Left colon (tissue), 2 donors: ENCODE measurements at regions not wholly inside any gene's neighbourhood (a gene's known extent, or its start where the extent isn't known, plus 50 kb on each side); places are given as distances from the start of the nearest gene placed in this dataset.
"Not testable (repeated sequence)": the region's sequence is repeated elsewhere in the genome, so short reads cannot be mapped to it uniquely, and the experiment has no call there.

ENCODE experiments used
- ATAC-seq: fragments of 200-7000 bp; cut with Tn5 transposase; one replicate; pipeline ENCODE4 v1.9.1; 2020; ENCODE audit warnings: mild to moderate bottlenecking, moderate library complexity
- DNase-seq, 2 donors: peaks; one replicate each; pipeline ENCODE4 v3.0.0-alpha.2; 2020
- intact Hi-C, 2 donors: fragments of 100-400 bp; cut with DNase I in 1 of 2; cut with micrococcal nuclease in 1 of 2; formaldehyde crosslinking; loops; one replicate each; pipeline versions ENCODE4 v1.11.2 to v1.14.0; 2022; cut with DNase I, micrococcal nuclease
- donor health status: DM: no; HTN: no; CAD: no.
- donor health status: DM: yes; HTN: yes; CAD: no.

DNA sequence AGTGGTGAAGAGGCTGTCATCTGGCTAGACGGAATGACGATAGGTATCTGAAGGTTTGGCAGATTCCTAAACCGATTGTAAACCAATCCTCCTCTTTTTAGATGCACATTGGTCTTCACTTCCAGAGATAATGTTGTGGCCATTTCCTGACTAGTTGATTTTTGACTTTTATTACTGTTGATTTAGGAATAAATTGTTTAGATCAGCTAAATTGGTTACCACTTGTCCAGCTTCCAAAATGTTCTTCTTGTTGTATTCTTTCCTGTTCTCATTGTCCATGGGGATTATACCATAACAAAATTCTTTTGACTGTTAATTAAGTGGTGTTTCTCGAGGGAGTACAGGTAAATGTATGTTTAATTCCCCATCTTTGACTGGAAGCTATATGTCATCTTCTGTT, 119.7 kb downstream of the MACROH2A1 start:
- DNase-seq (no peak), ATAC-seq (no peak)
- intact Hi-C loops = no loop called here

DNA sequence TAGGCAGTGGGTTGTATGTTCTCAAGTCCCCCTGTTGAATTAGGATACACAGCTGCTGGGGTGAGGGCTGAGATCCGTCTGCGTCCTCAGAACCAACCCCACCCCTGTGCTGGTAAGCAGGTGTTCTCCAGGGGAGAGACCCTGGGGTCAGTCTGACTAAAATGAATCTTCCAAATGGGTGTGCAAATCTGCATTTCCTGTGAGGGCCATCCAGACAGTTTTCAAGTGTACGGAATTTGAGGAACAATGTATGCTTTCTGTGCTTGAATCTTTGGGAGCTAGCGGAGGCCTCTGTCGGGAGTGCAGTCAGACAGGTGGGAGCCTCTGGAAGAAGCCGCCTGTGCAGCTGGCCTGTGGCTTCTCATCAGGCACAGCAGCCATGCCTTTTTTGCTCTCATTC, 122.9 kb downstream of the MACROH2A1 start:
- DNase-seq = no peak
- no peak for ATAC-seq

DNA sequence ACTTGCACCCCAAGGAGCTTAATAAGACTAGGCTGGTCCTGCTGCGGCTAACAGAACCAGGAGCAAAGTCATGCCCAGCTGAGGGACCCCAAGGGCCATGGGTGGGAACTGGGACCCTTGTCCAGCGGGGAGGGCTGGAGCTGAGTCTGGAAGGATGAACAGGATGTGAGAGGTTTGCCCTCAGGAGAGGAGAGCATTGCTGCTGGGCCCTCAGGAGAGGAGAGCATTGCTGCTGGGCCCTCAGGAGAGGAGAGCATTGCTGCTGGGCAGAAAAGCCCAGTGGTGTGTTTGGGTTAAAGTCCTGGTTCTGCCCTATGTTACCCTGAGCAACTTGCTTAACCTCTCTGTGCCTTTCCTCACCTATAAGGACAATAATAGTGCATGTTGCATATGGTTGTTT, 125.8 kb downstream of the MACROH2A1 start:
- no peak for ATAC-seq
- DNase-seq = no peak
- intact Hi-C loops = no loop called here

More for the DNA sequence above, 122.9 kb downstream of the MACROH2A1 start:
- intact Hi-C loops = no loop called here

DNA sequence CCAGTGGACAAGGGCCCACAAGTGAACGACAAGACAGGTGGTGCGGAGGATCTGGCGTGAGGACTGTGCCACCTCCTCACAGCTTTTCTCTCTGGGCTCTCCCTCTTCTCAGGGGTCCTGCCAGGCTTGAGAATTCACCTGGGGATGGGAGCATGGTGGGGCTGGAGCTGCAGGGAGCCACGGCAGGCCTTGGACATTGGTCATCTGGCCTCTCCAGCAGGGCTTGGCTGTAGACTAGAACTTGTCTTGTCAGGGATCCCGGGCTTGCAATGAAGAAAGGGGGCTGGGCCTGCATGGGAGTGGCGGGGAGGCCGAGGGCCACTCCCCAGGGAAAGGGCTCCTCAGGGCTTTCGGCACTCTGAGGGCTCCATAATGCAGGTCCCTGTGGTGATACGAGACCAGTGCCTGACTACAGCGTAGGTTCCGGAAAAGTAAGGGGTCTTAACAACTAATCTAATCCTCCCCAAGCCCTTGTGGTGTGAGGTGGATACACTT, 126.7 kb downstream of the MACROH2A1 start:
- no peak for ATAC-seq

DNA sequence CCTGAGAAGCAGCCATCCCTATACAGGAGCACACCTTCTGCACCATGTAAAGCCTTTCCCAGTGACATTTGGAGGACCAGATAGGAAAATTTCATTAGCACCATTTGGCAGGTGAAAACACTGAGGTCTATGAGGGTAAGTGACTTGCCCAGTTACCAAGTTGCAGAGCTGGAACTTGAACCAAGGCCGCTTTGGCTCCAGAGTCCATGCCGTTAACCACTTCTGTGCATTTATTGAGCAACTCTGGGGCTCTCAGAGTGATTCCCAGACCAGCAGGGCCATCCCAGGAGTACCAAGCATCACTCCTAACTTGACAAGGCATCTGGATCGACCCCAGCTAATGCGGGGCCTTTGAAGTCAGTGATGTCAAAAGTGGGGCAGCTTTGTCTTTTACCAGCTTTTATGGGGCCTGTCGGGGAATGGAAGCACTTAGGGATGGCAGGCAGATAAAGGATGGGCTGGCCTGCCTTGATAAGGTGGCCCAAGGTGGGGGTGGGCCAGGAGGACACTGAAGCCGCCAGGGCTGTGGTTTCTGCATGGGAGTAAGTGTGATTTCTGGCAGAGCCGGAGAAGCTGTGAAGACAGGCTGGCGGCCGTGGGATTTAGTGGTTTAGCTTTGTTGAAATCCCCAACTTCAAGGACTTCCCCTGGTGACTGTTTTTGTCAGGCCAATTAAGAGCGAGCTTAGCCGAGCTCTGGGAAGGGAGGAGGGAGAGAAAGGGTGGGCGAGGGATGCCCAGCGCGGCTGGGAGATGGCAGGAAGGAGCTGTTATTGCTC, 127.3 kb downstream of the MACROH2A1 start:
- intact Hi-C loops = no loop called here
- no peak for DNase-seq
- no peak for ATAC-seq

More for the DNA sequence above, 126.7 kb downstream of the MACROH2A1 start:
- no peak for DNase-seq
- intact Hi-C loops = no loop called here

DNA sequence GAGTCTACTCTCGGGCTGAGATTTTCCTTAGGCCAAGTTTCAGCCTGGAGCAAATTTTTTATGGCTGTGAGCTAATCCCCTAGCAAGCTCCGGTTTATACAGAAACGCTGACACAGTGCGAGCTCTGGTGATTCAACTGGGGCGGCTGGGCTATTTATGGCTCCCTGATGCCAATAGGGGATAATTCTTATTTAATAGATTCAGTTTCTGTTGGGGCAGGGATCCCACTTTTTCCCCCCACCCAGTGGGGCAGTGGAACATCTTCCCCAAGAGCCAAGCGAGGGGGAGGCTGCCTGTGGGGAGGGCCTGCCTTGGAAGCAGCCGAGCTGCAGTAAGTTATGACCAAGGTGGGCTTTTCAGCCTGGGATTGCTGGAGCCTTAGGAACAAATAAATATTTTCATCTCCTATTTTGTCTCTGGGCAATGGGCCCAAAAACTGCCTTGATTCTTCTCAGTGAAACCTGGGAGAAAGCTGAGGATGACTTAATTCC, 129.1 kb downstream of the MACROH2A1 start:
- DNase-seq (no peak), ATAC-seq (no peak)
- intact Hi-C loops = no loop called here

DNA sequence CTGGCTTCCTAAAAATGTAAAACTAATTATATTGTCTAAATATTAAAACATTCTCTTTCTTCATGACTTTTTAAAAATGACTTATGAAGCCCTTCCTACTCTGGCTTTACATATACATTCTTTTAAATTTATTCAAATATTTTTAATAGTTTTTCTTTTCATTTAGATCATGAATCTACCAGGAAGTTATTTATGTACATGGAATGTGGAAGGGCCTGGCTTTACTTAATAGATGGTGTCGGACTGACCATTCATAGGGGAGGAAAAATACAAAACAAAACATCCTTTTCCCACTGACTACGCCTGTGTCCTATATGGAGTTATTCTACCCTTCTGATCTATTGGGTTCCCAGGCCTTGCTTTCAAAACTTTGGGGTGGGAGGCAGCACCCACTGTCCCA, 129.8 kb downstream of the MACROH2A1 start:
- intact Hi-C loops = no loop called here
- DNase-seq (no peak), ATAC-seq (no peak)

DNA sequence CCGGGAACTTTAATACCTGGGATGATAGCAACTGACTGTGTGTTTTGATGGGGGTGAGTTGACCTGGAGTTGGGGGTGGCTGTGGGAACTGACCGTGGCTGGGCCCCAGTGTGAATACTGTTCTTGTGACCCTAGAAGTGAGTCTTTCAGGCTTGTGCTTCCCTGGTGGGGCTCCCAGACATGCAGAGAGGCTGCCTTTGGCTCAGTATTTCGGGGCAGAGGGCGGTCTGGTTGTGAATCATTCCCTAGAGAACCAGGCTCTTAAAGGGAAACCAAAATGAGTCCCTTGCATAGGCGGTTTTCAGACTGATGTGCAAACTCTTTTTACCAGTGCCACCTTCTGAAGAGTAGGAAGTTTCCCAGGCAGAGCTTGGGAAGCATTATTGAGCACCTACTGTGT, 132.1 kb downstream of the MACROH2A1 start:
- no peak for ATAC-seq
- DNase-seq = no peak
- intact Hi-C loops = no loop called here

DNA sequence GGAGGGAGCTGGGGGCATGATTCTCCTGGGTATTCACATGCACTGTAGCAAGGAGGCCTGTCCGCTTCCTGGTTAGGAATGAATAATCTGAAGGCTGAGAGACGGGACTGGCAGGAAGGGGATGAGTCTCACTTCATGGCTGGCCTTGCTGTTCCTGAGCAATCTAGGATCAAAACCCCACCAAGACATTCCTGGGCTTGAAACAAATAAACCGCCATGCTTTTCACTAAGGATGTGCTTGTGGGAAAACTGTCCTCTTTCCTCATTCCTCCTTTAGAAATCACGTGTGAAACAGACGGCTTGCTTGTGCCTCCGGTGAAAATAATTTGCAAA, 132.8 kb downstream of the MACROH2A1 start:
- ATAC-seq (no peak), DNase-seq (no peak)
- intact Hi-C loops = no loop called here

DNA sequence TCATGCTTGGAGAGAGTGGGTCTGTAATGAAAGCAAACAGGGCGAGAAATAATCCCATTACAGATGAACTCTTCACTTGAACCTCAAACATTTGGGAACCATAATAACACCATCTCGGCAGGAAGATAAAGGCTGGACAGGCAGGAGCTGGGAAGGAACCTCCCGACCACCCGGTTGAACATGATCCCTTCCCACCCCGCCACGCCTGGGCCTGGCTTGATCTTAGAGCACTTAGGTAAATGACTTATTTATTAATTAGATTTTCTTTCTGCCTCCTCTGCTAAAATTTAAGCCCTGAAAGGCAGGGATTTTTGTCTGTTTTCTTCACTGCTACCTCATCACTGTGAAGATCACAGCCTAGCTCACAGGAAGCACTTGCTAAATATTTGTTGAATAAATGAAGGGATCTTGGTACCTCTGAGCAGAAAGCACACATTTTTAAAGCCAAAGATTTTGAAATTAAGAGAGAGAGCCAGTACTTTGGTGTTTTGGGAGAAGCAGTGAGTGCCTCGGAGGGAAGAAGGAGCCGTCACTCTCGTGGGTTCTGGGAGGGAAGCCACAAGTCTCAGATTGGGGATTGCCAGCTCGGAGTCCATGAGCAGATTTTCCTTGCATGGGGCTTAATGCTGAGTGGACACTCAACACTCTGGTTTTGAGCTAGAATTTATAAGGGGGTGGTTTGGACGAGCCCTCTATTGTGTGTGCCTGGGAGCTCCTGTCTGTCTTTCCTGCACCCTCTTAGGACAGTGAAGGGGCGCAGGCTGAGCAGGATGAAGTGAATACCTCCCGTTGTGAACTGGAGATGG, 133.3 kb downstream of the MACROH2A1 start:
- ATAC-seq = no peak
- no peak for DNase-seq
- intact Hi-C loops = no loop called here

DNA sequence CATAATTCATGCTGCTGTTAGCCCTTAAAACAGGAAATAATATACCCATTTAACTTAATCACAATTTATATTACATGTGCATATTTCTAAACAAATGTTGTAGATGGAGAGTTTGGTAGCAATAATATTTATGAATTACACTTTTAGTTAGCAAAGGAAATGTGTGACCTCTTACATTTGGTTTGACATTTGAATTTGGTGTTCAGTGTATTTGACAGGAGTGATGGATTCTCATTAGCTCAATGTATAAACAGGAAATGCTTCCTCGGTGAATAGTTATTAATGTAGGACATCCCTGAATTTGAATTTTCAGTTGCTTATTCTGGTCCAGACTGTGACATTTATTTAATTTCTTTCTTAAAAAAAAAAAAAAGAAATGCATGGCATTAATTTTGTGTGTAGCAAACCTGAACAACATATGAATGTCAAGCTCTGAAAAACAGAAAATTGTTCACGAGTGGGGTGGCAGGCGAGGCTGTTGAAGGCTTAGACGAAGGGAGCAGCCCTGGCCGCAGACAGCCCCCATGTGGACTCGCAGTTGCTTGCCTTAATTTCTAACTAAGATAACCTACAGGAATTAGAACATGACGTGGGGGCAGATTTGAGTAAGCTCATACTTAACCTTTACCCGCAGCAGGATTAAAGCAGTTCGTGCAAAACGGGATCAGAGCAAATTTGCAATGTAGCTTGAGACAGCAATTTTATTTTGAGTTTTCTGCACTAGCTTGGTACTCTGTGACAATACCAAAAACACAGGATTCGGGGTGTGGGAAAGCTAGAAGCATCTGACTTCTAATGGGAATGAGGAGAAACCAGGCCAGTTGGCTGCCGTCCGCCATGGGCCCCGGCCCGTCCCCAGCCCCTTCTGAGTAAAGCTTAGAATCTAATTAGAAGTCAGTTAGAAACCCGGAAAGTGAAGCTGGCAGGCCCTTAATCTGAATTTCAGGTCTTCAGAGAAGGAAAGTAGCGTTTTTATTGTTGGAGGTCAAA, 134.3 kb downstream of the MACROH2A1 start:
- DNase-seq (no peak), ATAC-seq (no peak)
- intact Hi-C loops = no loop called here

DNA sequence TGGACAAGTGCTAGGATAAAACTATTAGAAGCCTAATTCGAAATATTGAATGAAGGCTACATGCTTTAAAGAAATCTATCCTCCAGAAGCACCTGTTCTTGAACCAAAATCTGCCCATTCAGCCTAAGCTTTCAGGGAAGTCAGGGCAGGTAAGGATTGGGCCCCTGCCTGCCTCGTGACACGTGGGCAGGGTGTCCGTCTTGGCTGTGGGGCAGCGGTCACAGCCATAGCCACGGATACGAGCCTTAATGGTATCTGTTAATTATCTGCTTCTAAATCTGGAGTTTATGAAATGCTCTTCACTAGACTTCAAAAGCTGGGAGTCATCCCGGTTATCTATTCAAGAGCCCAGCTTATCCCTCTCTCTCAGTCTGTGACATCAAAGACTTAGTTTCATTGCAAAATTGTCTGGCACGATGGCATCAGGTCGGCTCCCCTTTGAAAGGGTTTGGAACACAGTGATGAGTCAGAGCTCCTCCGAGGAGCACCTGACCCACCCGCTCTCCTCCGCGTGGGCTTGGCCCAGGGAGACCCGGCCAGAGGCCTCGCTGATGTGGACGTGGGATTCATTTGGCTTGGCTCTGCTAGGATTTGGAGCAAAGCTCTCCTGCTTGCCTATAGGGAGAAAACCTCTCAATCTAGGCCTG, 135.9 kb downstream of the MACROH2A1 start:
- ATAC-seq = no peak
- intact Hi-C loops = no loop called here
- DNase-seq = no peak

DNA sequence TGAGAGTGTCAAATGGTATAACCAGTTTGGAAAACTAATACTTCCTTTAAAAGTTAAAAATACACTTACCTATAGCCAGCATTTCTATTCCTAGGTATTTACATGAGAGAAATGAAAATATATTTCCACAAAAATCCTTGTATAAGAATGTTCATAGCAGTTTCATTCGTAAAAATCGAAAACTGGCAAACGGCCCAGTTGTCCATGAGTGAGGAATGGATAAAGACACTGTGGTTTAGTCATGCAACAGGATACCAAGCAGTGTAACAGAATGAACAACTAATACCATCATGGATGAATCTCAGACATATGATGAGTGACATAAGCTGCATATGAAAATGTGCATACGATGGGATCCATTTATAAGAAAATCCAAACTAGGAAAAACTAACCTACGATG, 136.7 kb downstream of the MACROH2A1 start:
- ATAC-seq = no peak

DNA sequence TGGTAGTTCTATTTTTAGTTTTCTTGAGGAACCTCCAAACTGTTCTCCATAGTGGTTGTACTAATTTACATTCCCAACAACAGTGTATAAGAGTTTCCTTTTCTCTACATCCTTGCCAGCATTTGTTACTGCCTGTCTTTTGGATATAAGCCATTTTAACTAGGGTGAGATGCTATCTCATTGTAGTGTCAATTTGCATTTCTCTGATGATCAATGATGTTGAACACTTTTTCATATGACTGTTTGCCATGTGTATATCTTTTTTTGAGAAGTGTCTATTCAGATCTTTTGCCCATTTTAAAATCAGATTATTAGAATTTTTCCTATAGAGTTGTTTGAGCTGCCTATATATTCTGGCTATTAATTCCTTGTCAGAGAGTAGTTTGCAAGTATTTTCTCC, 138.9 kb downstream of the MACROH2A1 start:
- DNase-seq, ATAC-seq, intact Hi-C loops: not testable (repeated sequence)

More for the DNA sequence above, 136.7 kb downstream of the MACROH2A1 start:
- DNase-seq = no peak
- intact Hi-C loops = no loop called here

DNA sequence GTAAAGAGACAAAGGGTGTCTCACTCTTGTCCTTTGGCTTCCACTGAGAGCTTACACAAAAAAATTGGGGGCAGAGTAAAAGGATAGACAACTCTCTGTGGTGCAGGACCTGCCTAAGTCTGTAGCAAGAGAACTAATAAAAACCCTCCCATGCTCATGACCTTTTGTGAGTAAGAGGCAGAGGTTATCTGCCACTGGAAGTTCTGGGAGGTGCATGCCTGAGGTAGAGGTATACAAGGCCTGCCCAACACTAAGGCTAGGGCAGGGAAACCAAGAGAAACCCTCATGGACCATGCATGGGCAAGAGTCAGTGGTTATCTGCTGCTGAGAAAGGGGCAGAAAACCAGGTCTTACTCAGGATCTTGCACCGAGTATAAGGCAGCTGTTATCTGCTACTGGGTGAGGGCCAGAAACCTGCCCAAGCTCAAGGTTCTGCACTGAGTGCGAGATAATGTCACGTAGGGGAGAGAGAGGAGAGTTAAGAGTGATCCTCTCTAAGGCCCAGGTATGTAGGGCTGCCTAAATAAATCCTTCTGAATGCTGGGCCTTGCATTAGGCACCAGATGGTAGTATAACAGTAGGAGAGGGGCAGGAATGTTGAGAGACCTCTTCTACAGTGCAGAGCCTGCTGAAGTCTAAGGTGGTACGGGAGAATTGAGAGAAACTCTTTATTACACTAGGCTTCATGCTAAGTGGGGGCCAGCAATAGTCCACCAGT, 143.4 kb downstream of the MACROH2A1 start:
- DNase-seq = no peak
- no peak for ATAC-seq
- intact Hi-C loops = no loop called here

DNA sequence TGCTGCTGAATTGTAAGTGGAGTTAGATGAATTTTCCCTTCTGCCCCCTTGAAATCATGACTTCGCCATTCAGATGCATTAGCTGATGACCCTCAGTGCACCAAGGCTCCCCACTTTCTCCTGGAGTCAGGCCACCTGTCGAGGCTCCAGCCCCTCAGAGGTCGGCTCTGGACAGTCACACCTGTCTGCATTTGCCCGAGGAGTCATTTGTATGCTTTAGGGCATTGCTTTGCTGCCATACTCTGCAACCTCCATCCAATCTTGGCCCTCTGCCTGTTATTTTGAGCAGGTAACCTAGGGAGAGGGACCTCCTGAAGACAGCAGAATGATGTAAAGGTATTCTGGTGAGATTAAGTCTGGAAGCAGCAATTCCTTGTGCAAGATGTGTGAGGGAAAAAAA, 144.8 kb downstream of the MACROH2A1 start:
- intact Hi-C loops = no loop called here
- ATAC-seq = no peak
- no peak for DNase-seq

DNA sequence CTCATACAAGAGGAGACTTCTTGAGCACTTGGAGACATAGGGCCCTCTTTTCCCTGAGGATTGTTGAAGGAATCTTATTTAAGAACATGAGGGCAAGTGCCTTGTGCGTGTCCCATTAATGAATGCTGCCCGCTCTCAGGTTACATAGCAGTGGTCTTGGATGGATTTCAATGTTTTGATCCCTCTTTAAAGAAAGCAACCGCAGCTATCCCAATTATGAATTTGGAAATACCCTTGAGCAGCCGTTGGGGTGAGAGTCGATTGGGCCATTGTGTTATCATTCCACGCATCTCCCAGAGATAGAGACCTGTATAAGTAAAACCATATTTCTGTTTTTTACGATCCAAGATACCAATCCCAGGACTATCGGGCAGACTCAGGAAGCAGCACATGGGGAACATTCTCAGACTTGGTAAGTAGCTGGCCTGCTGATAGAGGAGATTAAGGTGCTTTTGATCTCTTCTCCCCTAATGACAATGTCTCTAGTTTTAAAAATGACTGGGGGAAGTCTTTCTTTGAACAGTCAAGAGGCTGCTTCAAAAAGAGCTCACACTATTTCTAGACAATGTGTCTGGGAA, 145.3 kb downstream of the MACROH2A1 start:
- no peak for DNase-seq
- intact Hi-C loops = no loop called here
- no peak for ATAC-seq

DNA sequence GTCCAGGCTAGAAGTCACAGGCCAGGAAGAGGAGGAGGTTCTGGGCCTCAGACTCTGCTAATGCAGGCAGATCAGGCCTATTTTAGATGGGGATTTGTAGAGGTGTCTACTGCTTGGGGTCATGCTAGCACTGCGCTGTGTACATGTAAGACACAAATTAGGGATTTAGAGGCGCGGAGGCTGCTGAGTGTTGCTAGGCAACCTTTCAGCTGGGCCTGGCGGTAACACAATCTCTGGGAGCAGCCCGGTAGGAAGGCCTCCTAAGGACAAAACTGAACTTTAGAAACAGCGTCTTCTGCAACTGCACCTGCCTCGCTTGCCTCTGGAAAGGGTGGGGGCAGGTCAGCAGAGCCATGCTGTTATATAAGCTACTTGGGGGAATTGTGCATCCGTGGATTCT, 147.9 kb downstream of the MACROH2A1 start:
- ATAC-seq (no peak), DNase-seq (no peak)
- intact Hi-C loops = no loop called here
